ENCODE measurements at regions not wholly inside any gene's neighbourhood (a gene's known extent, or its start where the extent isn't known, plus 50 kb on each side); places are given as distances from the start of the nearest gene placed in this dataset.

- no peak for TF ChIP-seq CTCF (conservative IDR thresholded peaks at IDR 0.05; ENCODE audit: low read length)
- no peak for TF ChIP-seq EZH2phosphoT487 (IDR thresholded peaks at IDR 0.05; ENCODE audit: borderline replicate concordance, low read depth, low read length)
These were observed 417.8 kb downstream of the TMEM114 start for GRCh38 chr16:8172551-8172950.

All from OCI-LY7 (cell line).